Osteoblast (primary cell): ENCODE measurements at regions not wholly inside any gene's neighbourhood (a gene's known extent, or its start where the extent isn't known, plus 50 kb on each side); places are given as distances from the start of the nearest gene placed in this dataset.

Experiments
- DNase-seq: peaks from one replicate; pipeline ENCODE4 v3.0.0; 2011; ENCODE audit warnings: low spot score, mixed read lengths; ENCODE audit not compliant: insufficient read length; ENCODE audit errors: missing footprints
- H2AFZ ChIP-seq: 2 replicates; pipeline ENCODE4 v1.6.0; 2011; ENCODE audit warnings: mild to moderate bottlenecking, low read length
- H3K27ac ChIP-seq: 2 replicates; pipeline ENCODE4 v1.5.1; 2011; ENCODE audit warnings: mild to moderate bottlenecking, low read depth, low read length, moderate library complexity
- H3K27me3 ChIP-seq: 2 replicates; pipeline ENCODE4 v1.6.0; 2012; ENCODE audit warnings: mild to moderate bottlenecking, control low read depth, inconsistent platforms, low read length, moderate library complexity; ENCODE audit not compliant: insufficient read depth
- H3K36me3 ChIP-seq: 2 replicates; pipeline ENCODE4 v1.5.1; 2011; ENCODE audit warnings: mild to moderate bottlenecking, low read length, control low read depth, moderate library complexity; ENCODE audit not compliant: insufficient read depth
- H3K4me1 ChIP-seq: 2 replicates; pipeline ENCODE4 v1.5.1; 2011; ENCODE audit warnings: mild to moderate bottlenecking, low read length, control low read depth, moderate library complexity; ENCODE audit not compliant: insufficient read depth
- H3K4me2 ChIP-seq: 2 replicates; pipeline ENCODE4 v1.6.0; 2011; ENCODE audit warnings: mild to moderate bottlenecking, low read length; ENCODE audit not compliant: insufficient read depth
- H3K4me3 ChIP-seq: fragments of 200-600 bp; sonication (generic); 3 replicates; pipeline ENCODE4 v1.5.1; 2012; ENCODE audit warnings: mild to moderate bottlenecking, low read length, inconsistent platforms; ENCODE audit not compliant: insufficient read depth
- H3K79me2 ChIP-seq: 2 replicates; pipeline ENCODE4 v1.6.0; 2012; ENCODE audit warnings: mild to moderate bottlenecking, low read length, control low read depth, inconsistent platforms; ENCODE audit not compliant: insufficient read depth
- H3K9me3 ChIP-seq: 2 replicates; pipeline ENCODE4 v1.5.1; 2011; ENCODE audit warnings: low read depth, low read length, control low read depth
- H4K20me1 ChIP-seq: 2 replicates; pipeline ENCODE4 v1.6.0; 2012; ENCODE audit warnings: mild to moderate bottlenecking, low read length, control low read depth; ENCODE audit not compliant: insufficient read depth
- CTCF ChIP-seq: IDR thresholded peaks from 2 replicates; pipeline ENCODE4 v1.5.1; 2011; ENCODE audit warnings: mild to moderate bottlenecking, low read depth, low read length, moderate library complexity; ENCODE audit errors: extremely low read depth

GRCh38 chr12:94070520-94070919 is 77.9 kb upstream of the PLXNC1 start:
- Histone ChIP-seq H3K9me3 (no peaks in the 10 kb centered on the region), H3K4me1 (peaks cover 8% of the 10 kb centered on the region), H3K4me2 (no peak overlapping the region), H2AFZ (no peak overlapping the region), H3K4me3 (no peak overlapping the region), H3K79me2 (no peaks in the 10 kb centered on the region), H3K36me3 (no peaks in the 10 kb centered on the region), H4K20me1 (no peaks in the 10 kb centered on the region), H3K27ac (no peak overlapping the region), H3K27me3 (no peaks in the 10 kb centered on the region)
- peak; percentile 5 for DNase-seq
- TF ChIP-seq CTCF, result no peak

GRCh38 chr12:94071258-94071657 is 77.1 kb upstream of the PLXNC1 start:
- no peak for DNase-seq
- Histone ChIP-seq H3K4me1 (peaks cover 9% of the 10 kb centered on the region), H4K20me1 (no peaks in the 10 kb centered on the region), H3K27ac (no peak overlapping the region), H3K79me2 (no peaks in the 10 kb centered on the region), H3K4me2 (no peak overlapping the region), H3K9me3 (no peaks in the 10 kb centered on the region), H3K27me3 (no peaks in the 10 kb centered on the region), H3K36me3 (no peaks in the 10 kb centered on the region), H2AFZ (no peak overlapping the region), H3K4me3 (no peak overlapping the region)
- TF ChIP-seq CTCF, result no peak

GRCh38 chr12:94073441-94074051 is 74.8 kb upstream of the PLXNC1 start:
- DNase-seq, result no peak
- Histone ChIP-seq H3K27ac (no peak overlapping the region), H3K36me3 (no peaks in the 10 kb centered on the region)

More at GRCh38 chr12:94073441-94074051, 74.8 kb upstream of the PLXNC1 start:
- Histone ChIP-seq H3K4me3 (no peak overlapping the region), H4K20me1 (no peaks in the 10 kb centered on the region), H3K9me3 (no peaks in the 10 kb centered on the region), H3K4me2 (no peak overlapping the region), H2AFZ (peak overlapping the region; percentile 4), H3K79me2 (no peaks in the 10 kb centered on the region), H3K4me1 (peaks cover 9% of the 10 kb centered on the region), H3K27me3 (no peaks in the 10 kb centered on the region)
- TF ChIP-seq CTCF, result no peak
